NAMALWA (cell line): ENCODE measurements at regions not wholly inside any gene's neighbourhood (a gene's known extent, or its start where the extent isn't known, plus 50 kb on each side); places are given as distances from the start of the nearest gene placed in this dataset.
"Not testable (repeated sequence)": the region's sequence is repeated elsewhere in the genome, so short reads cannot be mapped to it uniquely, and the experiment has no call there.

Source experiments
- DNase-seq: peaks from one replicate; pipeline ENCODE4 v3.0.0-alpha.2; 2015; ENCODE audit warnings: low spot score

- DNase-seq, result no peak
Observed at GRCh38 chr5:125251703-125252102, 505.3 kb upstream of the ZNF608 start.

GRCh38 chr5:125253634-125254033 is 507.2 kb upstream of the ZNF608 start:
- DNase-seq, result not testable (repeated sequence)

- DNase-seq, result no peak
Observed at GRCh38 chr5:125254267-125254666, 507.8 kb upstream of the ZNF608 start.

DNA sequence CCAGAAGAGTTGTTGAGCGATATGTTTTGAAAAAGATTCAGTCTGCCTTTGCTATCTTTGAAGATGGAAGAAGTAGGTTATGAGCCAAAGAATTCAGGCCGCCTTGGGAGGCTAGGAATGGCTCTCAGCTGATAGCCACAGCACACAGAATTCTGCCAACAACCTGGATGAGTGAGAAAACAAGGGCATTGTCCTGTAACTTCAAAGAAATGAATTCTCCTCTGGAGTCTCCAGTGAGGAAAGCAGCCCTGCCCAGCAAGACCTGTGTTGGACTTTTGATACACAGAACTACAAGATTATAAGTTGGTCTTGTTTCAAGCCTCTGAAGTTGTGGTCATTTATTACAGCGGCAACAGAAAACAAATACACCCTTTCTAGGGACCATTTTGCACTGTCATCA is 509.9 kb upstream of the ZNF608 start:
- DNase-seq, result no peak

- no peak for DNase-seq
Observed at GRCh38 chr5:125257057-125257972, 510.9 kb upstream of the ZNF608 start.

DNA sequence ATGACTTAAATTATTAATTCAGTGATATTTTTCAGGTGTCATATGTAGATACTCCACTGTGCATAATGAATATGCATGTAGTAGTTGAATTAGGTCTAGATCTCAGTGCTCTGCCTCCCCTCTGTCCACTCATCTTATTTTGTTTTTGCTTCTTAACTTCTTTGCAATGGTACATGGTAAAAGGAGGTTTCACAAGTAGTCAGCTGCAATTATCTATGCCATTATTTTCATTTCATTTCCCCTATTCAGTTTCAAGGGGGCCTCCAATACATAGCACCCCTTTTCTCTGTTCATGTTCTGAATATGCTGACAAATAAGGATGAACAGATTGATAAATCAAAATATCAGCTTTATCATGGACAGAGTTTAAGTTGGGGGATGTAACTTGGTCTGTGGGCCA is 511.6 kb upstream of the ZNF608 start:
- DNase-seq, result no peak

DNA sequence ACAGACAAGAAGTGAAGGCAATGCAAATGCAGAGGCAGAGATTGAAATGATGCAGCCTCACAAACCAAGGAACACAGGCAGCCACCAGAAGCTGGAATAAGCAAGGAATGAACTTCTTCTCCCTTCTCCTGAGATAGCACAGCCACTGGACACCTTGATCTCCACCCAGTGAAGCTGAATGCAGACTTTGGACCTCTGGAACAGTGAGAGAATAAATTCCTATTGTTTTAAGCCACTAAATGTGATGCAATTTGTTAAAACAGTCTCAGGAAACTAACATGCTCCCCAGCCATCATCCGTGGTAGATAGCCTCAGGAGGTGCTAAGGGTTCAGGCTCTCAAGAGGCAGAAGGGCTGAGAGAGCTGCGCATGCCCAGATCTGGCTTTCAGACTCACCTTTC is 512.2 kb upstream of the ZNF608 start:
- DNase-seq, result no peak

- no peak for DNase-seq
Observed at GRCh38 chr5:125261505-125262250, 515.2 kb upstream of the ZNF608 start.

DNA sequence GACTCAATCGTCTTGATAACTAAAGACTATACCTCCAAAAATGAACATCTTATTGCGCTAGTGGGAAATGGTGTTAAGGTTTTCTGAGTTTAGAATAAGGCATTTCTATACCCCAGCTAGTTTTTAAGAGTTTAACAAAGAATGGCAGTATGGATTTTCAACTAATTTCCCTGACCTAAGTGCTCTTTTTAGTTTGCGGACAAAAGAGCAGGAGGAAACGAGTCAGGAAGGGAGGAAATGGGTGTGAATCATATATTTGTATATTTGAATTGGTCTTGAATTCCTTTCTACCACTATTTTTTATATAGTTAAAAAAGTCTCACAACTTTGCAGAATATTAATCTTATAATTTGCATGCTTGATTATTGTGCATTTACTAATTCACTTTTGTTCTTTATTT is 516.3 kb upstream of the ZNF608 start:
- no peak for DNase-seq

DNA sequence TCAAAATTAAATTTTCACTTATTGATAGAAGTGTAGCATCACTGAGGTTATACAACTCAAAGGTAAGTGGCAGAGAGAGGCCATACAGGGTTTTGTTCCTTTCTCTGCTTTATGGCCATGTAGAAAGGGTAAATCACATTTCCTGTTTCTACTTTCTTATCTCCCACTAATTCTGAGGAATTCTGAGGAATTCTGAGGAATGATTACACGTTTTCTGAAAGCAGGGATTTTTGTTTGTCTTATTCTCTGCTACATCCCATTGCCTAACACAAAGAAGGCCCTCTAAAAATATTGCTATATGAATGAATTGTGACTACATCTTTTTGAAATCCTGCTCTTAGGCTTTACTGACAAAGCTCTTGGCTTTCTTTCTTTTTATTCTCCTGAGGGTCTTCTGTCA is 516.9 kb upstream of the ZNF608 start:
- DNase-seq, result no peak

DNA sequence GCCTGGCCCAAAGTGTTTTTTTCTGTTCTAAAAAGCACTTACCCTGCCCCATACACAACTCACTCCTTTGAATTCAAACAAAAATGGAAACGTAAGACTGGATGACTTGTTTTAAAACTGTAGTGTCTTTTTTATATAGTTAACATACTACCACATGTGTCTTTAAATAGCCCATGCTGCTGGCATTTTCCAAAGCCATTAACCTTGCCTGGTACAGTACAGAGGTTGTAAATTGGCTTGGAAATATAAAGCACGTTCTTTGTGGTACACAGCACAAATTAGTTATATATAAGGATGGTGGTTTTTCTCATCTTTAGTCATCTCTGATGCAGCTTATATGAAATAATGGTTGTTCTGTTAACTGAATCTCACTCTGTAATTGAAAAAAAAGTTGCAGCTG is 519.7 kb upstream of the ZNF608 start:
- DNase-seq, result no peak

DNA sequence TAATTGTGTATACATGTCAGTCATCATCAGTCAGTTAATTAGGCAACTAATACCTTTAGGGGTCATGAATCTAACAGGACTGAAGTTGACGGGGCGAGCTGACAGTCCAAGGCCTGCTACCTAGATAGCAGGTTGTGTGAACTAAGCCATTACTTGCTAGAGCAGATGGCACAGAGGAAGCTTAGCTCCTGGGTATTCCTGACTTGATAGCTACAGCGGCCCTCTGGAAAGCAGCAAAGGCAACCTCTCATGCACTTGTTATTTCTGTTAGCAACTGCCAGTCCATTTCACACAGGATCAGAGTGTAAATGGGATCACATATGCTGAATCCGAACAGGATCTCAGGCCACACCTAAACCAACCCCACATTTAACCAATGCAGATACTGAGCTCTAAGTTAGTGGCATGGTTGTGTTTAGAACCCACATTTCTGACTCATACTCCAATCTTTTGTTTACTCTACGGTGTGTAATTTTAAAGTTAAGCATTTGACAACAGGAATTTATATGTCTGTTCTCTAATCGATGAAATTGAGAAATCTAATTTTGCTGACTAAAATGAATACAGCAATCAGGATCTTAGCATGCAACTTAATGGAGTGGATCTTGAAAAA is 521.3 kb upstream of the ZNF608 start:
- DNase-seq, result no peak

DNA sequence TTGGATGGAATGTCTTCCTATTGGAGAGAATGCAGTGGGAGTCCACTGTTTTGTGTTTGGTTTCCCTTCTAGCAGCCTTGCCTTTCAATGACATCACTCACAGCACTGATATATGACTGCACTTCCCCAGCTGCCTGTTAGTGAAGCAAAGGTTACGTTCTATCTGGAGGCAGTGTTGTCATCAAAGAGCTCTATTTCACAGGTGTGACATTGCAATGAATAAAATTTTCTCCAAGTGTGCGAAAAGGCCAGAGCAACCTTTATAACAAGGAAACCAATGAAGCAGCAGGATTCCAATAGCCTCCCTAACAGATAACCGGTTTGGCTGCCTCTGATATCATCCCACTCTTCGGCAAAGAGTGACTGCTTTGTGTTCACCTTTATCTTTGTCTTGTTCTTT is 523.5 kb upstream of the ZNF608 start:
- DNase-seq, result no peak

DNA sequence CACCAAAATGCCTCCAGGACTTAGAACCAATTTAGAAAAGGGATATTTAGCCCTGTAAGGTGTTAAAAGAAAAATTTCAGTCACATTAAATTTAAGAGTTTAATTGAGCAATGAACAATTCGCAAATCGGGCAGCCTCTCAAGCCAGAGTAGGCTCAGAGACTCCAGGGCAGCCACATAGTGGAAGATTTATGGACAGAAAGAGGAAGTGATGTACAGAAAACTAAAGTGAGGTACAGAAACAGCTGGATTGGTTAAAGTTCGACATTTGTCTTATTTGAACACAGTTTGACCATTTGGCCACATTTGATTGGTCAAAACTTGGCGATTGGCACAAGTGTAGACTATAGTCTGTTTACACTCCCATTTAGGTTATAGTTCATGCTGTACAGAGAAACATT is 525.9 kb upstream of the ZNF608 start:
- DNase-seq, result no peak

DNA sequence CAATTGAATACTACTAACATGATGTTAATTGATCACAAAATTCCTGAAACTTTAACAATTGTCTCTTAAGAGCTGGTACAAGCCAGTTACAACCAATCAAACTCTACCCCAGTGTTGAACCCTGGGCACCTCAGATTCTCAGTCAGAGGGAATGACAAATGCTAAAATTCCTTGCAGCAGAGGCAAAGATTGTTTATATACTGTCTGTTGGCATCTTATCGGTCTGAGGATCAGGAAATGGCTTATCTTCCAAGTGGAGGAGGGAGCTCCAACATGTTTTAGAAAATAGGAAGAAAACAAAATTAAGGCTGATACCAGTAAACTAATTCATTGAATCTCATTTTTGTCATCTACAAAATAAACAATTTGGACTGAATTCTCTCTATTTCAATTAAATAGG is 527.8 kb upstream of the ZNF608 start:
- no peak for DNase-seq

- DNase-seq, result no peak
Observed at GRCh38 chr5:125274938-125275724, 528.7 kb upstream of the ZNF608 start.

DNA sequence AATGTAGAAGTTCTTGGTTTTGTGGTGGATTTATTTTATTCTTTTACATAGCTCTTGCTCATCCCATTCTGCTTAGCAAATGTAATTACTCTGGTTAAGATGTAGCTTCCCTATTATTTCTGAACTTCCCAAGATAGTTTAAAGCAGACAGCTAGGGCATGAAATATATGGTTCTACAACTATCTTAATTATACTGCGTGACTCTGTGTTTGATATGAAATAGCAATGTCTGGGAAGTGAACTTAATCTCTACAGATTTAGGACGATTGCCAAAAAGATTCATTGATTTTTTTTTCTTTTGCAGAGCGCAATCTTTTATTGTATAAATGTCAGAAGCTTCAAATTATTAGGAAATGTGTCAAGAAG is 529.3 kb upstream of the ZNF608 start:
- no peak for DNase-seq

DNA sequence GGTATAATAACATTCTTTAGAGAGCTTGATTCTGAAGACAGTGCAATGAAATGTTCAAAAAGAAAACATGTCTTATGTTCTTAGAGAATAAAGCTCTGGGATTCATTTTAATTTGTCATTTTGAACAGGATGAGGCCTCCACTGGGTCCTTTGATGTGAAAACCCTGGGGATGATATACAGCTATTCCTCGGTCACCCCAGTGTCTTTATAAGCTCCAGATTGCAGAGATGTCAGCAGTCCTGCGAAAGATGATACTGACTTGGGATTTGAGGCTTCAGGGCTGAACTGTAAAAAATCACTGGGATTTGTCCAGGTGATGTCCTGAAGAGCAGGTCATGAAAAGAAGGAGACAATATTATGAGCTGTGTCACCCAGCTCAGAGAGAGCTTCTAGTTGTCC is 529.7 kb upstream of the ZNF608 start:
- DNase-seq, result no peak

DNA sequence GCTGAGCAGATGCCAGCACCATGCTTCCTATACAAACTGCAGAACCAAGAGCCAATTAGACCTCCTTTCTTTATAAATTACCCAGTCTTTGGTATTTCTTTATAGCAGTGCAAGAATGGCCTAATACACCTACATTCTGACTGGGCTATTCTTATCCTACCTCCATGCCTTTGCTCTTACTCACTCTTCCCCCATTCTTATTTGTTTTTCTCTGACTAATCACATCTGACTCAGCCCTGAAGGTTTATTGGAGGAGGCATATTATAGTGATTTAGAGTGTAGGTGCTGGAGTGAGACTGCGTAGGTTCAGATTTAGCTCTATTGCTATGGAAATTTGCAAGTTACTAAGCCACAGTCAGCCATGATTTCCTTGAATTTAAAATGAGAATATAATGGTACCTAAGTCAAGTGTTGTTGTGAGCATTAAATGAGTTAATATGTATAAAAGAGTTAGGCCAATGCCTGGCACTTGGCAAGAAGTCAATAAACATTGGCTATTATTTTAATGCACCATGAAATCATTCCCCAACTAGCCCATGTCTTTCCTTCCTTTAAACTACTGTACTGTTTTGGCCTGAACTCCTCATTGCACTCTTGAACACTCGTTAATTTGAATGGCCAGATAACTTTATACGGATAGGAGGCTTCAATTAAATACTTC is 531.2 kb upstream of the ZNF608 start:
- DNase-seq, result no peak

DNA sequence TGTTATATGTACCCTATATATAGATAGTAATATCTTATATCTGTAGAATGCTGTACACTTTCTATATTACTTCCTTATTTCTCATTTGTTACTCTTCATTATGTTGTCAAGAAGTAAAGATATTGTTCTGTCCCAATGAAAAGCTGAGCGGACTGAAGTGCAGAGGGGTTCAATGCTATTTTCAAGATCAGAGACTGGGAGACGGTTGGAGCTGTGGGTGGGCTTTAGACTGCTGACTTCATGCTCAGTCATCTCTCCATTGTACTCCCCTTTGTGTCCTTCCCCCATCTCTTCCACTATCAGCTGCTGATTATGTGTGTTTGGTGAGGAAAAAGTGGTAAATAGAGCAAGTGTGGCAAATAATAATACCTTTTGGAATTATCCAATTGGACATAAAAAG is 532.3 kb upstream of the ZNF608 start:
- no peak for DNase-seq

DNA sequence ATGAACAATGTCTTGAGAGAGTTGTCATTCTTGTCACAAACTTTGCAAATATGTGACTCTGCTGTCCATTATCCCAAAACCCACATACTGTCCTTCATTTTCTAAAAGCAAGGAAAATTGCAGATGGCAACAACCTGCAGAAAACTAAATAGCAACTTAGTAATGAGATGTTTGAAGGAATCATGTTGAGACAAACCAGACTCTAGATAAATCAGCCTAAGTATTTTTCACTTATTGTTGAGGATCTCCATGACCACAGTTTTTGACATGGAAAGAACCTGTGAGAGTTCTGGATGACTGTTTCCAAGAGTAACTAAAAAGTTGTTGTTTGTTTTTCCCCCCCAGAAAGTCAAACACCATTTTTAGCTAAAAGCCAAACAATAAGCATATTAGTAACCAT is 535.2 kb upstream of the ZNF608 start:
- no peak for DNase-seq

GRCh38 chr5:125283372-125283771 is 536.9 kb upstream of the ZNF608 start:
- DNase-seq, result no peak
